ENCODE measurements at regions not wholly inside any gene's neighbourhood (a gene's known extent, or its start where the extent isn't known, plus 50 kb on each side); places are given as distances from the start of the nearest gene placed in this dataset.

- no peak for DNase-seq (ENCODE audit: low read depth)
- TF ChIP-seq CTCF (conservative IDR thresholded peaks at IDR 0.05; ENCODE audit: low read depth, low read length) = no peak
- no peak overlapping the region for H3K4me3 ChIP-seq (ENCODE audit: low read depth, low read length)
Measured at GRCh38 chr7:136030867-136031318, 53.7 kb upstream of the MTPN start.

- no peak for TF ChIP-seq CTCF (conservative IDR thresholded peaks at IDR 0.05; ENCODE audit: low read depth, low read length)
- DNase-seq (ENCODE audit: low read depth) = no peak
- no peak overlapping the region for H3K4me3 ChIP-seq (ENCODE audit: low read depth, low read length)
Measured at GRCh38 chr7:136030330-136030729, 53.2 kb upstream of the MTPN start.

DNA sequence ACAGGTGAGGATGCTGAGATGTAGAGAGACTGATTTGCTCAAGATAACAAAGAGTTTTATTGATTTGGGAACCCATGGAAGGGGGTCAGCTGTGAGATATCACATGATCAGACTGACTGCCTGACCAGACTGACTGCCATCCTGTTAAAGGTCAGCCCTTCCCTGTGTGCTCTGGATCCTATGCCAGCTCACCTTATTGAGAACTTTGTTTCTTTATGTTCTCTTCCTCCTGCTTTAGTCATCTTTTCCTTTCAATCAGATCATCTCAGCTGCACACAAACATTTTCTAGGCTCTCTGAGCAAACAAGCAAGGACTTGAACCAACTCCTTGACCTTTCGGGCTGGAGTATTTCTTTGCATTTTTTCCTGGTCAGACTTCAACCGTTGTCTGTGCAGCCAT lies 50.0 kb upstream of the MTPN start:
- no peak for DNase-seq (ENCODE audit: low read depth)
- TF ChIP-seq CTCF (conservative IDR thresholded peaks at IDR 0.05; ENCODE audit: low read depth, low read length) = no peak
- H3K4me3 ChIP-seq (ENCODE audit: low read depth, low read length) = no peak overlapping the region
